ENCODE measurements at regions not wholly inside any gene's neighbourhood (a gene's known extent, or its start where the extent isn't known, plus 50 kb on each side); places are given as distances from the start of the nearest gene placed in this dataset.
"Not testable (repeated sequence)": the region's sequence is repeated elsewhere in the genome, so short reads cannot be mapped to it uniquely, and the experiment has no call there.

GRCh38 chr14:105910426-105910825, 384.0 kb downstream of the TMEM121 start:
- in situ Hi-C loops (cut with MboI; ENCODE audit: low sequenced_read_pairs) = no loop called here

- in situ Hi-C loops (cut with MboI; ENCODE audit: low sequenced_read_pairs) = no loop called here
These were observed 384.8 kb downstream of the TMEM121 start for GRCh38 chr14:105911006-105911847.

- in situ Hi-C loops (cut with MboI; ENCODE audit: low sequenced_read_pairs) = not testable (repeated sequence)
These were observed 385.5 kb downstream of the TMEM121 start for GRCh38 chr14:105911848-105912292.

GRCh38 chr14:105912641-105913180, 386.3 kb downstream of the TMEM121 start:
- in situ Hi-C loops (cut with MboI; ENCODE audit: low sequenced_read_pairs) = no loop called here

- in situ Hi-C loops (cut with MboI; ENCODE audit: low sequenced_read_pairs) = no loop called here
These were observed 386.8 kb downstream of the TMEM121 start for GRCh38 chr14:105913221-105913620.

- in situ Hi-C loops (cut with MboI; ENCODE audit: low sequenced_read_pairs) = no loop called here
These were observed 387.5 kb downstream of the TMEM121 start for GRCh38 chr14:105913861-105914260.

- in situ Hi-C loops (cut with MboI; ENCODE audit: low sequenced_read_pairs) = not testable (repeated sequence)
These were observed 387.9 kb downstream of the TMEM121 start for GRCh38 chr14:105914281-105914680.

- in situ Hi-C loops (cut with MboI; ENCODE audit: low sequenced_read_pairs) = no loop called here
These were observed 388.5 kb downstream of the TMEM121 start for GRCh38 chr14:105914738-105915385.

GRCh38 chr14:105915546-105915945, 389.2 kb downstream of the TMEM121 start:
- in situ Hi-C loops (cut with MboI; ENCODE audit: low sequenced_read_pairs) = not testable (repeated sequence)

GRCh38 chr14:105917136-105917932, 391.0 kb downstream of the TMEM121 start:
- in situ Hi-C loops (cut with MboI; ENCODE audit: low sequenced_read_pairs) = not testable (repeated sequence)

GRCh38 chr14:105917933-105918436, 391.6 kb downstream of the TMEM121 start:
- in situ Hi-C loops (cut with MboI; ENCODE audit: low sequenced_read_pairs) = no loop called here

GRCh38 chr14:105918496-105919262, 392.3 kb downstream of the TMEM121 start:
- in situ Hi-C loops (cut with MboI; ENCODE audit: low sequenced_read_pairs) = no loop called here

GRCh38 chr14:105919458-105920150, 393.2 kb downstream of the TMEM121 start:
- in situ Hi-C loops (cut with MboI; ENCODE audit: low sequenced_read_pairs) = no loop called here

GRCh38 chr14:105920151-105920700, 393.8 kb downstream of the TMEM121 start:
- in situ Hi-C loops (cut with MboI; ENCODE audit: low sequenced_read_pairs) = not testable (repeated sequence)

GRCh38 chr14:105920803-105921755, 394.7 kb downstream of the TMEM121 start:
- in situ Hi-C loops (cut with MboI; ENCODE audit: low sequenced_read_pairs) = not testable (repeated sequence)

GRCh38 chr14:105921781-105922180, 395.4 kb downstream of the TMEM121 start:
- in situ Hi-C loops (cut with MboI; ENCODE audit: low sequenced_read_pairs) = not testable (repeated sequence)

- in situ Hi-C loops (cut with MboI; ENCODE audit: low sequenced_read_pairs) = not testable (repeated sequence)
These were observed 397.3 kb downstream of the TMEM121 start for GRCh38 chr14:105923520-105924191.

Data from HL-60/S4 (cell line).